Coronary artery (tissue), 2 donors: ENCODE measurements at regions not wholly inside any gene's neighbourhood (a gene's known extent, or its start where the extent isn't known, plus 50 kb on each side); places are given as distances from the start of the nearest gene placed in this dataset.

Experiments
- DNase-seq: peaks from one replicate; pipeline ENCODE4 v3.0.0-alpha.2; 2017; ENCODE audit warnings: low spot score
- H3K27ac ChIP-seq, 2 donors: fragments of 200-600 bp; sonication (generic); one replicate each; pipeline ENCODE4 v1.5.1; 2016 to 2019
- H3K4me3 ChIP-seq: fragments of 200-600 bp; sonication (generic); 2 replicates; pipeline ENCODE4 v1.5.1; 2016; ENCODE audit warnings: mild to moderate bottlenecking, moderate library complexity
- TF ChIP-seq, protein P1 (sequence below): fragments of 200-600 bp; sonication (generic); IDR thresholded peaks from one replicate; pipeline ENCODE4 v1.5.1; 2019; ENCODE audit warnings: antibody characterized with exemption

- DNase-seq, result no peak
- Histone ChIP-seq H3K4me3 (no peak overlapping the region), H3K27ac (no peak overlapping the region)
- TF ChIP-seq, protein P1, sequence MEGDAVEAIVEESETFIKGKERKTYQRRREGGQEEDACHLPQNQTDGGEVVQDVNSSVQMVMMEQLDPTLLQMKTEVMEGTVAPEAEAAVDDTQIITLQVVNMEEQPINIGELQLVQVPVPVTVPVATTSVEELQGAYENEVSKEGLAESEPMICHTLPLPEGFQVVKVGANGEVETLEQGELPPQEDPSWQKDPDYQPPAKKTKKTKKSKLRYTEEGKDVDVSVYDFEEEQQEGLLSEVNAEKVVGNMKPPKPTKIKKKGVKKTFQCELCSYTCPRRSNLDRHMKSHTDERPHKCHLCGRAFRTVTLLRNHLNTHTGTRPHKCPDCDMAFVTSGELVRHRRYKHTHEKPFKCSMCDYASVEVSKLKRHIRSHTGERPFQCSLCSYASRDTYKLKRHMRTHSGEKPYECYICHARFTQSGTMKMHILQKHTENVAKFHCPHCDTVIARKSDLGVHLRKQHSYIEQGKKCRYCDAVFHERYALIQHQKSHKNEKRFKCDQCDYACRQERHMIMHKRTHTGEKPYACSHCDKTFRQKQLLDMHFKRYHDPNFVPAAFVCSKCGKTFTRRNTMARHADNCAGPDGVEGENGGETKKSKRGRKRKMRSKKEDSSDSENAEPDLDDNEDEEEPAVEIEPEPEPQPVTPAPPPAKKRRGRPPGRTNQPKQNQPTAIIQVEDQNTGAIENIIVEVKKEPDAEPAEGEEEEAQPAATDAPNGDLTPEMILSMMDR, result no peak
These were observed 900.8 kb upstream of the CELF4 start for GRCh38 chr18:38466426-38466825.

DNA sequence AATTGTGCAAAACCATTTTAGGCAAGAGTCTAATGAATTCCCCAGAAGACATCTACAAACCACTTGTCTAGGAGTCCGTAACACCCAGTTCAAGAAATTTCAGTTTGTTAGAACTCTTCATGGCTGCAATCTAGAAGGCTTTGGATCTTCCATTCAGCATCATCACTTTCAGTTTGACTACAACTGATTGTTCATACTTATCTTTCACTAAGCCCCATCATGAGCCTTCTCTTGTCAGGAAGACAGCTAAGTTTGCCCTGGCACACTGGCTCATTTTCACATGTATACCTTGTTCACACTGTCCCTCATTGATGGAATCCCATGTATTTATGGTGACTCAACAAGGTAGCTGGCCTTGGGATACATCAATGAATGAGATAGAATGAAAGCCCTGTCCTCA is 898.4 kb upstream of the CELF4 start:
- Histone ChIP-seq H3K27ac (no peak overlapping the region), H3K4me3 (no peak overlapping the region)
- TF ChIP-seq, protein P1, result no peak
- no peak for DNase-seq

DNA sequence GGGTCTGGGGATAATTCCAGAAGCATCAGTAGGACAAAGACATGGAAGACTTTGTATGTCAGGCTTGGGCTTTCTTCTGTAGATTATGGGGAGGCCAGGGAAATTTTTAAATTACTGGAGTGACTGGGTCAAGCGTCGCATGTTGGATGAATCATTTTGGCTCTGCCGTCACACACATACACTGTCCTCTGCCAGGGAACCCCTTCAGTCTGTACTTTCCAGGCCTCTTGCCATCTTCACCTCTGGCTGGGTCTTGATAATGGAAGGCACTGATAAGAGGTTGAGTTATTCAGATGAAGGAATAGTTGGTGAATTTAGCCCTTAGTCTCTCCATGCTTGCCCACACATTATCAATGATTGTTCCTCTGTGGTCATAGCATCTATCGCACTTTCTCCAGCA is 895.1 kb upstream of the CELF4 start:
- Histone ChIP-seq H3K4me3 (no peak overlapping the region), H3K27ac (no peak overlapping the region)
- TF ChIP-seq, protein P1, result no peak
- no peak for DNase-seq

DNA sequence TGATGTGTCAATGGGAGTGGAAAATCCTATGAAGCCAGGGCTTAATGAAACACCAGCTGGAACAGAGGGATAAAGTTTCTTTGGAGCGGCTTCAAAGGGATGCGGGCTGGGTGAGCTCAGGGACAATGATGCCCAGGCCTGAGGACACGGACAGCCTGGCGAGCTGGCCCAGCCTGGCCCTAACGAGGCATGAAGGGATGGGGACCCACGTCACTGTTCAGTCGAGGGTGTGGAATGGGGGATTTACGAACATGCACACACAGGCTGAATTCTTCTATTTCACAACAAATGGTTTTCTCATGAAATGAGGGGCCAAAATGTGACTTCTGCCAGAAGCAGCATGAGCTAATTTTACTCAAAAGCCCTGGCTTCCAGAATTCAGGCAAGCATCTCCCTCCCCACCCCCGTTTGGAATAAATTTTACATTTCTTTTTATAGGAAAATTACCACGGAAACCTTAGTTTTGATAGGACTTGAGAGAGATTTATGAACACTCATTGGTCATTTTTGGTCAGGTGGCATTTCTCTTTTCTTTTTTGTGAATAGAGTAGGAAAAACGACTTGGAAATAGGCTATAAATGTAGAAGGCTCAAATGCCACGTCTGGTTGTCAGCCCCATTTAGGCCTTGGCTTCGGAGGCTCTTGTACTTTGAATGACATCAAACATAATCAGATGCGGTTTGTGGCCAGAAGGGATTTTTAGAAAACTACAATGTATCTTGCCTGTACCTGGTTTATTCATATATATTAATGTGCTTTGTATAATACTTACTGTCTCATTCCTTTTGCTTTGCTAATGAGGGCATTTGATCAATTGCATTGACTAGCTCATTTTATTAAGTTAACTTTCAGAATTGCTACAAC is 893.8 kb upstream of the CELF4 start:
- no peak overlapping the region for H3K4me3 ChIP-seq
- TF ChIP-seq, protein P1, result no peak
- no peak for DNase-seq
- no peak overlapping the region for H3K27ac ChIP-seq

DNA sequence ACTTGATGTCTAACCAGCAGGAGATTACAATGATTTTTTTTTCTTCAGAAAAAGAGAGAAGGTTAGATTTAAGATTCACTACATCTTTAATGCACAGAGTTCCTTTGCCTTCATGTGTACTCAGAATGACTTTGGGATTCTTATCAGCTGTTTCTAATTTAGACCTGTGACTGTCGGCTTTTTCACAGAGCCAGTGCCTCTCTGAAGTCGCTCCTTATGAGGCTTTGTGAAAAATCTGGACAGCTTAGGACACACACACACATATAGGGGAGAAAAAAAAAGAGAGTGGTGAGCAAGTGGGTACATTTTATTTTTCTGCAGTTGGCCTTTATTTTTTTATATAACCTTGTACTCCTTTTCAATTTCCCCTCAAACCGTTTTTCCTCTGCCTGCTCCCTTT is 893.1 kb upstream of the CELF4 start:
- TF ChIP-seq, protein P1, result no peak
- Histone ChIP-seq H3K27ac (no peak overlapping the region), H3K4me3 (no peak overlapping the region)
- no peak for DNase-seq

DNA sequence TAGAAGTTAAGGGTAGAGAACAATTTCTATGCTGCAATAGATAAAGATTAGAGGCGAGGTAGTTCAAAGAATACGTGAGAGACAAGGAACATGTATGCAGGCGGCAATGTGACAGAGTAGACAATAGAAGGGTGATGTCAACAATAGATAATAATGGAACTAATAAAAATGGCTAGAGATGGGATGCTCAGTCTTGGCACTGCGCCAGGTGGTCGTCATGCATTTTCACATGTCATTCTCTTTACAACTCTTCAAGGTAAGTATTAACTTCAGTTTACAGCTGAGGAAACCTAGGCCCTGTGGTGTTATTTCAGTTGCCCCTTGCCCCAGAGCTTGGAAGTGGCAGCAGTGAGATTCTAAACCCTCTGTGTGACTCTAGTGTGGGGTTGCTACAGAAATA is 890.7 kb upstream of the CELF4 start:
- TF ChIP-seq, protein P1, result no peak
- H3K4me3 ChIP-seq, result no peak overlapping the region
- no peak for DNase-seq
- H3K27ac ChIP-seq, result no peak overlapping the region
